ENCODE measurements at regions not wholly inside any gene's neighbourhood (a gene's known extent, or its start where the extent isn't known, plus 50 kb on each side); places are given as distances from the start of the nearest gene placed in this dataset.

DNA sequence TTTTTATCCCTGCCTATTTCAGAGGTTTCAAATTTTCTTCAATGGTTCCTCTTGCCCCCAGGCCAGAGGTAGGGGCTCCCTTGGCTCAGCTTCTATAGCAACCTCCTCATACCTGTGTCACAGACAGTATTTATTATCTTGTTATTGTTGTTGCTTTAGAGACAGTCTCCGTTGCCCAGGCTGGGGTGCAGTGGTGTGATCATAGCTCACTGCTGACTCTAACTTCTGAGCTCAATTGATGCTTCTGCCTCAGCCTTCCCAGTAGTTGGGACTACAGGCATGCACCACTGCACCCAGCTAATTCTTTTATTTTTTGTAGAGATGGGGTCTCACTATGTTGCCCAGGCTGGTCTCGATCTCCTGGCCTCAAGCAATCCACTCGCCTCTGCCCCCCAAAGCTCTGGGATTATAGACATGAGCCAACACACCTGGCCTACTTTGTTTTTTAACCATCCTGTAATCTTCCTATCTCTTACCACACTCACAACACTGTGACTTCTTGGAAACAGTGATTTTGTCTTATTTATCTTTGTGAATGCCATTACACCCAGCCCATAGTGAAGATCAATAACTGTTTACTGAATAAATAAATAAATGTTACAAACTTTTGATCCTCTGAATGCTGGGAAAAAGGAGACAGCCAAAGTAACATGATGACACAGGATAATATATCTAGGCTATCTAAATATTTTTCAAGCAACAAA lies 95.9 kb downstream of the PHLDA1 start (continued):
- no peak for TF ChIP-seq EZH2phosphoT487 (IDR thresholded peaks at IDR 0.05; ENCODE audit: borderline replicate concordance, low read depth)
- TF ChIP-seq, protein P1, sequence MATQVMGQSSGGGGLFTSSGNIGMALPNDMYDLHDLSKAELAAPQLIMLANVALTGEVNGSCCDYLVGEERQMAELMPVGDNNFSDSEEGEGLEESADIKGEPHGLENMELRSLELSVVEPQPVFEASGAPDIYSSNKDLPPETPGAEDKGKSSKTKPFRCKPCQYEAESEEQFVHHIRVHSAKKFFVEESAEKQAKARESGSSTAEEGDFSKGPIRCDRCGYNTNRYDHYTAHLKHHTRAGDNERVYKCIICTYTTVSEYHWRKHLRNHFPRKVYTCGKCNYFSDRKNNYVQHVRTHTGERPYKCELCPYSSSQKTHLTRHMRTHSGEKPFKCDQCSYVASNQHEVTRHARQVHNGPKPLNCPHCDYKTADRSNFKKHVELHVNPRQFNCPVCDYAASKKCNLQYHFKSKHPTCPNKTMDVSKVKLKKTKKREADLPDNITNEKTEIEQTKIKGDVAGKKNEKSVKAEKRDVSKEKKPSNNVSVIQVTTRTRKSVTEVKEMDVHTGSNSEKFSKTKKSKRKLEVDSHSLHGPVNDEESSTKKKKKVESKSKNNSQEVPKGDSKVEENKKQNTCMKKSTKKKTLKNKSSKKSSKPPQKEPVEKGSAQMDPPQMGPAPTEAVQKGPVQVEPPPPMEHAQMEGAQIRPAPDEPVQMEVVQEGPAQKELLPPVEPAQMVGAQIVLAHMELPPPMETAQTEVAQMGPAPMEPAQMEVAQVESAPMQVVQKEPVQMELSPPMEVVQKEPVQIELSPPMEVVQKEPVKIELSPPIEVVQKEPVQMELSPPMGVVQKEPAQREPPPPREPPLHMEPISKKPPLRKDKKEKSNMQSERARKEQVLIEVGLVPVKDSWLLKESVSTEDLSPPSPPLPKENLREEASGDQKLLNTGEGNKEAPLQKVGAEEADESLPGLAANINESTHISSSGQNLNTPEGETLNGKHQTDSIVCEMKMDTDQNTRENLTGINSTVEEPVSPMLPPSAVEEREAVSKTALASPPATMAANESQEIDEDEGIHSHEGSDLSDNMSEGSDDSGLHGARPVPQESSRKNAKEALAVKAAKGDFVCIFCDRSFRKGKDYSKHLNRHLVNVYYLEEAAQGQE (IDR thresholded peaks at IDR 0.05; ENCODE audit: low read depth, low read length) = no peak
- no peak for TF ChIP-seq SMC3 (IDR thresholded peaks at IDR 0.05; ENCODE audit: low read depth, low read length)

DNA sequence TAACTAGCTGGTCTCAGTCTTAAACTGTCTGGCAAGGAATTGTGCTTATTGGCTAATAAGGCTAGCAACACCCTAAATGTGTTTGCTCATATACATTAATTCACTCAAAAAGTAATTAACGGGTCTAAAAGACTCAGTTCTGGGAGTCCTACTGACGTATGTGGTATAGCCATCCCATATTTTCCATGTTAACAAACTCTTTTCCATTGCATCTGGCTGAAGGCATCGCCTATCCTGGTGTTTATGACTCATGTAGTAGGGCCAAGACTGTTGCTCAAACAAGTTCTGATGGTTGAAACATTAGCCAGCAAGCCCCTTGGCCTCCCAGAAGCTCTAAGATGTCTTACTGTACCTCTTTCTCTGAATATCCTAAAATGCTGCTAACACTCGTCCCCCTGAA lies 98.5 kb downstream of the PHLDA1 start:
- Histone ChIP-seq H3K9ac (no peak overlapping the region), H3K4me1 (ENCODE audit: control insufficient read depth in 1 of 2, insufficient read depth in 2 of 2, low read depth in 1 of 2, low read length in 1 of 2) (peaks cover 0 to 18% of the 10 kb centered on the region in 2 experiments; a peak in 1 of 4 replicates), H3K4me2 (no peak overlapping the region), H3K27me3 (ENCODE audit: insufficient read depth) (no peaks in the 10 kb centered on the region), H3K79me2 (ENCODE audit: insufficient read depth) (no peaks in the 10 kb centered on the region), H3K4me3 (ENCODE audit: low read depth in 2 of 2, low read length in 1 of 2) (no peak overlapping the region), H4K20me1 (ENCODE audit: insufficient read depth) (no peaks in the 10 kb centered on the region), H3K9me3 (no peaks in the 10 kb centered on the region), H3K9me2 (no peaks in the 10 kb centered on the region), H3F3A (replicated peaks; ENCODE audit: insufficient read depth) (no peaks in the 10 kb centered on the region), H2AFZ (ENCODE audit: low read depth) (no peak overlapping the region), H3K36me3 (replicated peaks in 1 of 2; ENCODE audit: control insufficient read depth in 1 of 2, insufficient read depth in 2 of 2, low read length in 1 of 2) (no peaks in the 10 kb centered on the region), H3K27ac (ENCODE audit: low read depth in 2 of 2, low read length in 1 of 2) (no peak overlapping the region)
- POLR2A ChIA-PET = no interaction called here
- DNase-seq = no peak
- WGBS (ENCODE audit: low lambda C conversion rate) = 50% methylated on average over 4 of the region's 4 CpGs
- CTCF ChIA-PET = interaction anchor here (0.9 kb wide), 1 partner anchor 98 kb away, joined by 3 read pairs; the partner anchor contains the start of gene PHLDA1
- TF ChIP-seq, protein P2, sequence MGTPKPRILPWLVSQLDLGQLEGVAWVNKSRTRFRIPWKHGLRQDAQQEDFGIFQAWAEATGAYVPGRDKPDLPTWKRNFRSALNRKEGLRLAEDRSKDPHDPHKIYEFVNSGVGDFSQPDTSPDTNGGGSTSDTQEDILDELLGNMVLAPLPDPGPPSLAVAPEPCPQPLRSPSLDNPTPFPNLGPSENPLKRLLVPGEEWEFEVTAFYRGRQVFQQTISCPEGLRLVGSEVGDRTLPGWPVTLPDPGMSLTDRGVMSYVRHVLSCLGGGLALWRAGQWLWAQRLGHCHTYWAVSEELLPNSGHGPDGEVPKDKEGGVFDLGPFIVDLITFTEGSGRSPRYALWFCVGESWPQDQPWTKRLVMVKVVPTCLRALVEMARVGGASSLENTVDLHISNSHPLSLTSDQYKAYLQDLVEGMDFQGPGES (IDR thresholded peaks at IDR 0.05; ENCODE audit: low read depth, low read length) = no peak
- no peak for TF ChIP-seq ELF1 (IDR thresholded peaks at IDR 0.05)
- TF ChIP-seq MXI1 (IDR thresholded peaks at IDR 0.05; ENCODE audit: low read depth, low read length) = no peak
- TF ChIP-seq JUND (IDR thresholded peaks at IDR 0.05) = peak; percentile 24; the same call in 1 of the 2 replicates
- TF ChIP-seq SMC3 (IDR thresholded peaks at IDR 0.05; ENCODE audit: low read depth, low read length) = no peak
- TF ChIP-seq, protein P3, sequence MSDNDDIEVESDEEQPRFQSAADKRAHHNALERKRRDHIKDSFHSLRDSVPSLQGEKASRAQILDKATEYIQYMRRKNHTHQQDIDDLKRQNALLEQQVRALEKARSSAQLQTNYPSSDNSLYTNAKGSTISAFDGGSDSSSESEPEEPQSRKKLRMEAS (IDR thresholded peaks at IDR 0.05; ENCODE audit: low read depth) = no peak
- TF ChIP-seq, protein P4, sequence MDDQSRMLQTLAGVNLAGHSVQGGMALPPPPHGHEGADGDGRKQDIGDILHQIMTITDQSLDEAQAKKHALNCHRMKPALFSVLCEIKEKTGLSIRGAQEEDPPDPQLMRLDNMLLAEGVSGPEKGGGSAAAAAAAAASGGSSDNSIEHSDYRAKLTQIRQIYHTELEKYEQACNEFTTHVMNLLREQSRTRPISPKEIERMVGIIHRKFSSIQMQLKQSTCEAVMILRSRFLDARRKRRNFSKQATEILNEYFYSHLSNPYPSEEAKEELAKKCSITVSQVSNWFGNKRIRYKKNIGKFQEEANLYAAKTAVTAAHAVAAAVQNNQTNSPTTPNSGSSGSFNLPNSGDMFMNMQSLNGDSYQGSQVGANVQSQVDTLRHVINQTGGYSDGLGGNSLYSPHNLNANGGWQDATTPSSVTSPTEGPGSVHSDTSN (IDR thresholded peaks at IDR 0.05) = no peak
- peak; percentile 38 for TF ChIP-seq FOSL2 (IDR thresholded peaks at IDR 0.05; ENCODE audit: borderline replicate concordance, low read depth)
- no peak for TF ChIP-seq RXRA (IDR thresholded peaks at IDR 0.05; ENCODE audit: borderline replicate concordance, low read depth)
- TF ChIP-seq, protein P5, sequence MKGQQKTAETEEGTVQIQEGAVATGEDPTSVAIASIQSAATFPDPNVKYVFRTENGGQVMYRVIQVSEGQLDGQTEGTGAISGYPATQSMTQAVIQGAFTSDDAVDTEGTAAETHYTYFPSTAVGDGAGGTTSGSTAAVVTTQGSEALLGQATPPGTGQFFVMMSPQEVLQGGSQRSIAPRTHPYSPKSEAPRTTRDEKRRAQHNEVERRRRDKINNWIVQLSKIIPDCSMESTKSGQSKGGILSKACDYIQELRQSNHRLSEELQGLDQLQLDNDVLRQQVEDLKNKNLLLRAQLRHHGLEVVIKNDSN (IDR thresholded peaks at IDR 0.05; ENCODE audit: borderline replicate concordance, low read depth) = no peak
- TF ChIP-seq, protein P6, sequence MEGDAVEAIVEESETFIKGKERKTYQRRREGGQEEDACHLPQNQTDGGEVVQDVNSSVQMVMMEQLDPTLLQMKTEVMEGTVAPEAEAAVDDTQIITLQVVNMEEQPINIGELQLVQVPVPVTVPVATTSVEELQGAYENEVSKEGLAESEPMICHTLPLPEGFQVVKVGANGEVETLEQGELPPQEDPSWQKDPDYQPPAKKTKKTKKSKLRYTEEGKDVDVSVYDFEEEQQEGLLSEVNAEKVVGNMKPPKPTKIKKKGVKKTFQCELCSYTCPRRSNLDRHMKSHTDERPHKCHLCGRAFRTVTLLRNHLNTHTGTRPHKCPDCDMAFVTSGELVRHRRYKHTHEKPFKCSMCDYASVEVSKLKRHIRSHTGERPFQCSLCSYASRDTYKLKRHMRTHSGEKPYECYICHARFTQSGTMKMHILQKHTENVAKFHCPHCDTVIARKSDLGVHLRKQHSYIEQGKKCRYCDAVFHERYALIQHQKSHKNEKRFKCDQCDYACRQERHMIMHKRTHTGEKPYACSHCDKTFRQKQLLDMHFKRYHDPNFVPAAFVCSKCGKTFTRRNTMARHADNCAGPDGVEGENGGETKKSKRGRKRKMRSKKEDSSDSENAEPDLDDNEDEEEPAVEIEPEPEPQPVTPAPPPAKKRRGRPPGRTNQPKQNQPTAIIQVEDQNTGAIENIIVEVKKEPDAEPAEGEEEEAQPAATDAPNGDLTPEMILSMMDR (IDR thresholded peaks at IDR 0.05) = no peak
